HG03064 (cell line): ENCODE measurements at regions not wholly inside any gene's neighbourhood (a gene's known extent, or its start where the extent isn't known, plus 50 kb on each side); places are given as distances from the start of the nearest gene placed in this dataset.

Source experiments
- ATAC-seq: cut with Tn5 transposase; IDR thresholded peaks from one replicate; pipeline ENCODE4 v1.9.1; 2021; ENCODE audit warnings: low read depth; ENCODE audit not compliant: unreplicated experiment

GRCh38 chr7:21194936-21195335, 232.9 kb upstream of the SP4 start:
- no peak for ATAC-seq

GRCh38 chr7:21198921-21199320, 229.0 kb upstream of the SP4 start:
- no peak for ATAC-seq

GRCh38 chr7:21200503-21200902, 227.4 kb upstream of the SP4 start:
- no peak for ATAC-seq

- no peak for ATAC-seq
These were observed 213.2 kb upstream of the SP4 start for GRCh38 chr7:21214657-21215056.

GRCh38 chr7:21215307-21215706, 212.6 kb upstream of the SP4 start:
- ATAC-seq: no peak

GRCh38 chr7:21217365-21217764, 210.5 kb upstream of the SP4 start:
- ATAC-seq: no peak

GRCh38 chr7:21218155-21218554, 209.7 kb upstream of the SP4 start:
- ATAC-seq: no peak

- no peak for ATAC-seq
These were observed 206.8 kb upstream of the SP4 start for GRCh38 chr7:21221130-21221529.

- no peak for ATAC-seq
These were observed 189.3 kb upstream of the SP4 start for GRCh38 chr7:21238400-21239116.

GRCh38 chr7:21243265-21243664, 184.6 kb upstream of the SP4 start:
- no peak for ATAC-seq

GRCh38 chr7:21251151-21251800, 176.6 kb upstream of the SP4 start:
- ATAC-seq: no peak

- no peak for ATAC-seq
These were observed 173.9 kb upstream of the SP4 start for GRCh38 chr7:21253740-21254687.

GRCh38 chr7:21256310-21256877, 171.5 kb upstream of the SP4 start:
- no peak for ATAC-seq

- no peak for ATAC-seq
These were observed 166.9 kb upstream of the SP4 start for GRCh38 chr7:21260939-21261338.

GRCh38 chr7:21261627-21262594, 166.0 kb upstream of the SP4 start:
- no peak for ATAC-seq

GRCh38 chr7:21269021-21269420, 158.9 kb upstream of the SP4 start:
- ATAC-seq: no peak

GRCh38 chr7:21276471-21277035, 151.3 kb upstream of the SP4 start:
- no peak for ATAC-seq

- ATAC-seq: no peak
These were observed 148.9 kb upstream of the SP4 start for GRCh38 chr7:21278944-21279343.

- no peak for ATAC-seq
These were observed 146.7 kb upstream of the SP4 start for GRCh38 chr7:21281193-21281592.
